NCI-H69 (cell line): ENCODE measurements at regions not wholly inside any gene's neighbourhood (a gene's known extent, or its start where the extent isn't known, plus 50 kb on each side); places are given as distances from the start of the nearest gene placed in this dataset.
"Not testable (repeated sequence)": the region's sequence is repeated elsewhere in the genome, so short reads cannot be mapped to it uniquely, and the experiment has no call there.

ENCODE experiments used
- DNase-seq: peaks from one replicate; lab custom pipeline; 2025; lab: John Stamatoyannopoulos, UW

DNA sequence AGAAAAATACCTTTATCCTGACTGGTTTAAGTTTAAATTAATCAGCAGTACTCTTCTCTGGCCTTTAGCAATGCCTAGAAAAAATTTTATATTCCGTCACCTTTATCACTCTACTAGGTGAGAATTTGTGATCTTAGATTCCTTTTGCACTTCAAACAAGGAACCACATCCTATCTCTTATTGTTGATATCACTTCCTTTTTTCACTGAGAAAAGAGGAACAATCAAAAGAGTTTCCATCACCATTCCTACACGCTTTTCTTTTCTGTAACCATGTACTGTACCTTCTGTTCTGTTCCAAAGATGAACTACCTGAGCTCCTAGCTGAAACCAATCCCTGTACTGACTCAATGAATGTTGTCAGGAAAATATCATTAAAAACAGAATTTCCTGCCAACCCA is 1379.0 kb upstream of the MIR17HG start:
- DNase-seq: no peak

- no peak for DNase-seq
These were observed 1377.2 kb upstream of the MIR17HG start for GRCh38 chr13:89970353-89970709.

DNA sequence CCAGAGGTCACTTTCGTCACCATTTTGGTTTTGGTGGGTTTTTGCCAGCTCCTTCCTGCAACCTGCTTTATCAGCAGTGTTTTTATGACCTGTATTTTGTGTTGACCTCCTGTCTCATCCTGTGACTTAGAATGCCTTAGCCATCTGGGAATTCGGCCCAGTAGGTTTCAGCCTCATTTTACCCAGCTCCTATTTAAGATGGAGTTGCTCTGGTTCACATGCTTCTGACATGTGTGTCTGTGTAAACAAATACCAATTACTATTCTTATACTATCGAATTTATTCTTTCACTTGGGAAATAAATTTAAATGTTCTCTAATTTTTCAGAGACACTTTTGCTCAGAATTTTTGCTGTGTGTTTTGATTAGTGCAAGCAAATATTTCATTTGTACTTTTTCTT is 1370.3 kb upstream of the MIR17HG start:
- no peak for DNase-seq

GRCh38 chr13:89980896-89981295 is 1366.6 kb upstream of the MIR17HG start:
- DNase-seq: peak; percentile 39

DNA sequence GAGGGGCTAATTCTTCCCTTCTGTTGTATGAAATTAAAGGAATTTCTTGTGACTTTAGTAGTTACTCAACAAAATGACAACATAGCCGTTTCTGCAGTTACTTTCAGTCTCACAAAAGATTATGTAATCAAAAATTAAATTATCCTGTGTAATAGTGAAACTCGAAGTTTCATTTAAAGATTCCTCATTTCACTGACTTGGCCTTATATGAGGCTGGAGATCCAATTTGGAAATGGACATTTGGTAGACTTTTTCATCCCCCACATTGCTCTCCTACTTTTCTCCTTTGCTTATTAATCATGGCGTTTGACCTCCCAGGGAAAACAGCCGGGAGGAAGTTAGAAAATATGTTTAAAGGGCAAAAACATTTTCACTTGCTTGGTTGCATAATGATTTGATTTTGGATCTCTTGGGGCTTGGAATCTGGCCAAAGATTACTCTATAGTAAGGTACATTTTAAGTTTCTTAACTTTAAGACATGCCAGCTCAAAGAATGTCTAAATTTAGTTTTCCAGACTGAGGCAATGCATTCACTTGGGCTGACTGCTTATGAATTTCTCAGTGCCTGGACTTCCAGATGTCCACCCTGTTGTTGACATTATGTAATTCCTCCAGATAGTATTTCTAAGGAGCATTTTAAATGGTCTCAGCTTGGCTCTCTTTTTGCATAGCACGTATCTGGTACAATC is 1364.9 kb upstream of the MIR17HG start:
- DNase-seq: no peak

DNA sequence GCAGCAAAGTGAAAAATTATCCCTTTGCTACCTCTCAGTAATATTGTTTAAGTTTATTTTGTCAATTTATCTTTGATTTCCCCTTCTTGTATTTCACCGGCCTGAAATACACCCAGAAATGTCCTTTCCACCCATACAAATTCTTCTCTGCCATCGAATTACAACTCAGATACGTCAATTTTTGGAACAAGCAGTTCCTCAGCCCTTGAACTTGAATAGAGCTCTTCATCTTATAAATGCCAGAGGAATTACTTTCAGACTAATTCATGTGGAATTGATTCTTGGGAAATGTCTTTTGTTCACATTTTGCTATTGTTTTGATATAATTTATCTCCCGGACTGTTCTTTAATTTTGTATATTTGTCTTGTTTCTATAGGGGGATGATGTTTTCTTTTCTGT is 1359.3 kb upstream of the MIR17HG start:
- DNase-seq: no peak

- DNase-seq: no peak
These were observed 1343.9 kb upstream of the MIR17HG start for GRCh38 chr13:90003566-90003965.

- DNase-seq: no peak
These were observed 1338.8 kb upstream of the MIR17HG start for GRCh38 chr13:90008707-90009149.

DNA sequence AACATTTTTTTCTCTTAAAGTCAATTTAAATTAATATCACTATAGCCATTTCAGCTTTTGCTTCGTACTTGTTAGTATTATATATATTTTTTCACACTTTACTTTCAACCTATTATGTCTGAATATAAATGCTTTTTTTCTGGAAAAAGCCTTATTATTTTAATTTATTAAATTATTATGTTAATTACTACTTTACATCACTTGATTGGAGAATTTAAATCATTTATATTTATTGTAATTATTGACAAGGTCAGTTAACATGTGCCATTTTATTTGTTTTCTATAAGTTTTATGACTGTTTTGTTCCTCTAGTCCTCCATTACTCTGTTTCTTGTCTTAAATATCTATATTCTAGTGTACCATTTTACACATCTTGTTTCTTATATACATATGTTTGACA is 1333.4 kb upstream of the MIR17HG start:
- no peak for DNase-seq

GRCh38 chr13:90015565-90016507 is 1331.7 kb upstream of the MIR17HG start:
- no peak for DNase-seq

DNA sequence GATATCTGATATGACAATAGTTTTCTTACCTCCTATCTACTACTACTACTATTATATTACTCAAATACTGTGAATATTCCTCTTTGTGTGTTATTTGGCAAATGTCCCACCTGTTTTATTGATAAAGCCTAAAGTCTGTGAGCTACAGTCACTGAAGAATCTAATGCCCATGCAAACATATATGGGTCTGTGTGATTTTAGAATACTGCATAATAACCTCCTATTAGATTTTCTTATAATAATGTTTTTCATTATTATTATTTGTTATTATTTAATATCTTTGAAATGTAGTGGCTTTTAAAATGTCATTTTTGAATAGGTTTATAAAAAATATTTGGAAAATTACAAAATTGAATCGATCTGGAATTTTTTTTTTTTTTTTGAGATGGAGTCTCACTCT is 1330.8 kb upstream of the MIR17HG start:
- DNase-seq: no peak

DNA sequence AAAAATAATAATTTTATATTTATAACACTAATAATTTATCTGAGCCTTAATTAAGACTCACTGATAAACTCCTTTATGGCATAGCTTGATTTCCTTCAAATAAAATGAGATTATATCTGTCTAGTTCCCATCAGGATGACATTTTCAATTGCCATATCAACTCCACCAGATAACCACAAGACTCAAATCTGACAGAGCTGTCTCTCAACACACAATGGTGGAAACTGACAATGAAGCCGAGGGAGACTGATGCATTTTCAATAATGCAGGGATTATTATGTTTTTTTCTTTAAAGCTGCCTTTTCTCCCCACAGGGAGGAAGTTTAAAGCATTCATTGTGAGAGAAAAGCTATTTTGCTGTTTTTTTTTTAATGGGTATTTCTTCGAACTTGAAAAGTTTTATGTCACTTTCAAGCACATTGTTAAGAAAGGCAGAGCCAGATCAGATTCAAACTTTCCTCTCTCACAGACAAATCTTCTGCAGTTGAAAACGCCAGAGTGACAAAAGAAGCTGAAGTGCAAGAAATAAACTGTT is 1326.9 kb upstream of the MIR17HG start:
- DNase-seq: no peak

- no peak for DNase-seq
These were observed 1320.1 kb upstream of the MIR17HG start for GRCh38 chr13:90027409-90027808.

DNA sequence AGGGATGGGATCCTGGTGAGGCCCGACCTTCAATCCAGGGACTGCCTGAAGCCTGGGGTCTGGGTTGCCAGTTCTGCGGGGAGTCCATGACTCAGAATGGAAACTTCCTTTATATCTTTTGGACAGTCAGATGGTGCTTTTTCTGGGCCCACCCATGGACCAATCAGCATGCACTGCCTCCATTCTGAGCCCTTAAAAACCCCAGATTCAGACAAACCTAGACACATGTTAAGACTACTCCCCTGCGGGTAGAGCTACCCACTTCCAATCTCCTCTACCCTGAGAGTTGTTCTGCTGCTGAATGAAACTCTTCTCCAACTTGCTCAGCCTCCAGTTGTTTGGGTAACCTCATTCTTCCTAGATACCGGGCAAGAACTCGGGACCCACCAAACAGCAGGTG is 1315.2 kb upstream of the MIR17HG start:
- DNase-seq: no peak

DNA sequence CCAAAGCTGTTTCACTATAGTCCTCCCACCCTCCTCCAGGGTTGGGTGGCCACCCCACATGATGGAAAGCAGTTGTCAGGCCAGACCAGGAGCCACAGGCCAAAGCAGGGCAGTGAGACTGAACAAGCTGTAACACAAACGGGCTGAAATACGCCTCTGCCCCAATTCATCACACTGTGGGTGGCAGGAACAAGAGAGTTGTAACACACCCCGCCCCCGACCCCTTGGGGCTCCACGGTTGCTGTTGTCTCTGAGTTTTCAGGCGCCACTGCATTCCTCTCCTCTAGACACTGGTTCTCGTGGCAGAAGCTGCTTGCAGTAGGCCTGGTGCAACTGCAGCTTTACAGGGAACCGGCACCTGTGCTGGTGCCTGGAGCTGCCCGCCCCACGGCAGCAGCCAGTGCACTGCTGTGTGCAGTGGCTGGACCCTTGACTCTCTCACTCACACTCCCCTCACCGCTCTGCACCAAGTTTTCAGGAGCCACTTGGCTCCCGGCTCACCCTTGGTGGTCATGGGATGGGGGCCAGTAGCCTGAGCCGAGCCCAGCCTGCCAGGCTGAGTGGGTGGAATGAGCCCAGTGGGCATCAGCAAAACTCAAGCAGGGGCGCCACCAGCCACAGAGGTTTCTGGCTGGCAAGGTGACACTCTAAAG is 1314.5 kb upstream of the MIR17HG start:
- DNase-seq: no peak

- no peak for DNase-seq
These were observed 1308.0 kb upstream of the MIR17HG start for GRCh38 chr13:90039516-90039915.

DNA sequence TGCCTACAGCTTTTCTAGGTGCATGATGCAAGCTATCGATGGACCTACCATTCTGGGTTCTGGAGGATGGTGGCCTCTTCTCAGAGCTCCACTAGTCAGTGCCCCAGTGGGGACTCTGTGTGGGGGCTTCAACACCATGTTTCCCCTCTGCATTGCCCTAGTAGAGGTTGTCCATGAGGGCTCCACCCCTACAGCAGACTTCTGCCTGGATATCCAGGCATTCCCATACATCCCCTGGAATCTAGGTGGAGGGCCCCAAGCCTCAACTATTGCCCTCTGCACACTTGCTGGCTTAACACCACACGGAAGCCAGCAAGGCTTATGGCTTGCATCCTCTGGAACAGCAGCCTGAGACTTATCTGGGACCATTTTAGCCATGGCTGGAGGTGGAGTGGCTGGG is 1299.9 kb upstream of the MIR17HG start:
- DNase-seq: no peak

DNA sequence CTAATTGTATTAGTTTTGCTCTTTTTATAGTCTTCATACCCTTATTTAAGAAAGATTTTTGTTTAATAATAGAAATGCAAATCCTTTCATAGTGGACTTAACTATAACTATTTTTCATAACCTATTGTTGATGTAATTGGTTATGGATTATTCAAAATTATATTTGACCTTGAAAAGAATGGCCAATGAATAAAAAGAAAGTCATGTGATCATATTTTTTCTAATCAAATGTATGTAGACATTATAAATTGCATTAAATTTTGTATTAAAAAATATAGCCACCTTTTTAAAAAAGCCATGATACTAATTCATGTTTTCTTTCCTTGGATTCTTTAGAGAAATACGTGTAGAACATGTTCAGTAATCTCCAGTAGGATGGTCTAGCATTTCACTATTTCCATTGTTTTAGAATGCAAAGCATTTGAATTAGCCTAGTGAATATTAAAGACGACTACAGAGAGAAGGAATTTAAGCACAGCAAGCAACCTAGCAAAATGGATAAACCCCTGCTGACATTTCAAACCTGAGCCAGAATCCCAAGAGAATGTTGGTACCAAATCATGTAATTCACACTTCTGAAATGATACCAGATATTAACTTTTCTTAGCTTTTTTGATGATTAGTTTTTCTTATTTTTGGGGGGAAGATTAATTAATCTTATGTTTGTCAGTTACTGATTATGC is 1297.4 kb upstream of the MIR17HG start:
- DNase-seq: no peak

DNA sequence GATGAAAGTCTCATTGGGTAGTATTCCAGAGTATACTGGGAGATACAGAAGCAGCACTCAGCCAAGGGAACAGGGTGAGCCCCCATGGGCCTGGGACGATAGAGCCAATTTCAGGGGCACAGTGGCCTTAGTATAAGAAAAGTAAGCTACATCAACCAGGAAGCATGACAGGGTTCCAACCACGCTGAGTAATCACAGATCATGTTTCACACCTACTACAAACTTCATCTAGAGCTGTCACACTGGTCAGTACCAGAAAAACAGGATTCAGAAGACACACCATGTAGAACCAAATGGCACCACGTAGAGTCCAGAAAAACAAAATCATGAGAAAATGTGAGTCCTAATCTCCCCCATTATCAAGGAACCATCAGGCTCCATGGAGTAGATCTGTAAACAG is 1292.4 kb upstream of the MIR17HG start:
- no peak for DNase-seq

- DNase-seq: no peak
These were observed 1291.7 kb upstream of the MIR17HG start for GRCh38 chr13:90055760-90056159.

DNA sequence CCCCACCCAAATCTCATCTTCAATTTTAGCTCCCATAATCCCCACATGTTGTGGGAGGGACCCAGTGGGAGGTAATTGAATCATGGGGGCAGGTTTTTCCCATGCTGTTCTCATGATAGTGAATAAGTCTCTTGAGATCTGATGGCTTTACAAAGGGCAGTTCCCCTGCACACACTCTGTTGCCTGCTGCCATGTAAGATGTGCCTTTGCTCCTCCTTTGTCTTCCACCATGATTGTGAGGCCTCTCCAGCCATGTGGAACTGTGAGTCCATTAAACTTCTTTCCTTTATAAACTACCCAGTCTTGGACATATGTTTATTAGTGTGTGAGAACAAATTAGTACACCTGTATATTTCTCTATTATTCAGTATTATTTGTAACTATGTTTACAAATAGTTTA is 1283.3 kb upstream of the MIR17HG start:
- not testable (repeated sequence) for DNase-seq

GRCh38 chr13:90068658-90069057 is 1278.8 kb upstream of the MIR17HG start:
- DNase-seq: no peak
